Memory B cell (primary cell): ENCODE measurements at regions not wholly inside any gene's neighbourhood (a gene's known extent, or its start where the extent isn't known, plus 50 kb on each side); places are given as distances from the start of the nearest gene placed in this dataset.

Source experiments
- ATAC-seq: fragments of 150-1000 bp; cut with Tn5 transposase; 2 replicates; pipeline ENCODE4 v1.10.0; 2021; ENCODE audit warnings: low read depth, mild to moderate bottlenecking, moderate library complexity
- DNase-seq, 2 donors: peaks; one replicate each; pipeline ENCODE4 v3.0.0; 2022; ENCODE audit warnings: low spot score in 2 of 2
- H3K27ac Mint-ChIP-seq: one replicate; pipeline ENCODE4 v1.8.0; 2022; ENCODE audit warnings: mild to moderate bottlenecking, moderate library complexity, mixed read lengths
- H3K27me3 Mint-ChIP-seq: one replicate; pipeline ENCODE4 v1.8.0; 2022; ENCODE audit warnings: mixed read lengths
- H3K36me3 Mint-ChIP-seq: one replicate; pipeline ENCODE4 v1.8.0; 2022; ENCODE audit warnings: mild to moderate bottlenecking, mixed read lengths
- H3K4me1 Mint-ChIP-seq: one replicate; pipeline ENCODE4 v1.8.0; 2022; ENCODE audit warnings: mixed read lengths
- H3K4me3 Mint-ChIP-seq: one replicate; pipeline ENCODE4 v1.8.0; 2022; ENCODE audit warnings: mild to moderate bottlenecking, moderate library complexity, mixed read lengths
- H3K9me3 Mint-ChIP-seq: one replicate; pipeline ENCODE4 v1.8.0; 2022; ENCODE audit warnings: mixed read lengths

DNA sequence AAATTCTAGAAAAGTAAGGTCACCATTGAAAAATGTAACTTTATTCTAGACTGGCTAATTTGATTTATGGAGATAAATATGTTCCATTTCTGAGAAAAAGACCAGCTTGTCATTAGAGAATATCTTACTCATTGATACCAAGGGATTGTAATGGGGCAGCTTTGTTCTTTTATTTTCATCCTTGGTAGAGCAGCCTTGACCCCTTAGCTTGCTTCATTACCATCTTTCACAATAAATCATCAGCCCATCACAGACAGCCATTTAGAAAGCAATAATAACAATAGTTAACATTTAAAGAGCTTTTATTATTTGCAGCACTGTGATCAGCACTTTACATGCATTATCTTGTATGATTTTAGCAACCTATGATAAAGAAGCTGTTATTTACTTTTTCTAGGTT is 253.6 kb downstream of the C3orf38 start:
- no peaks in the 10 kb centered on the region for H3K36me3 Mint-ChIP-seq
- H3K9me3 Mint-ChIP-seq: peaks cover 1% of the 10 kb centered on the region

GRCh38 chr3:88408097-88408496 is 258.3 kb downstream of the C3orf38 start:
- no peaks in the 10 kb centered on the region for H3K36me3 Mint-ChIP-seq
- ATAC-seq: no peak

More for the DNA sequence above, 253.6 kb downstream of the C3orf38 start:
- DNase-seq: no peak
- no peak overlapping the region for H3K4me3 Mint-ChIP-seq
- H3K27ac Mint-ChIP-seq: no peak overlapping the region
- ATAC-seq: no peak
- H3K4me1 Mint-ChIP-seq: no peaks in the 10 kb centered on the region
- no peaks in the 10 kb centered on the region for H3K27me3 Mint-ChIP-seq

GRCh38 chr3:88408935-88409334 is 259.2 kb downstream of the C3orf38 start:
- ATAC-seq (no peak), DNase-seq (no peak)
- H3K9me3 Mint-ChIP-seq: peaks cover 1% of the 10 kb centered on the region
- H3K4me1 Mint-ChIP-seq: no peaks in the 10 kb centered on the region
- H3K36me3 Mint-ChIP-seq: no peaks in the 10 kb centered on the region
- no peak overlapping the region for H3K27ac Mint-ChIP-seq
- H3K27me3 Mint-ChIP-seq: no peaks in the 10 kb centered on the region
- no peak overlapping the region for H3K4me3 Mint-ChIP-seq

More at GRCh38 chr3:88408097-88408496, 258.3 kb downstream of the C3orf38 start:
- no peaks in the 10 kb centered on the region for H3K4me1 Mint-ChIP-seq
- H3K9me3 Mint-ChIP-seq: peaks cover 1% of the 10 kb centered on the region
- no peak overlapping the region for H3K4me3 Mint-ChIP-seq
- no peak for DNase-seq
- H3K27ac Mint-ChIP-seq: no peak overlapping the region
- H3K27me3 Mint-ChIP-seq: no peaks in the 10 kb centered on the region

GRCh38 chr3:88410259-88410658 is 260.5 kb downstream of the C3orf38 start:
- ATAC-seq: no peak
- H3K27ac Mint-ChIP-seq: no peak overlapping the region
- DNase-seq: no peak
- H3K36me3 Mint-ChIP-seq: no peaks in the 10 kb centered on the region
- H3K27me3 Mint-ChIP-seq: no peaks in the 10 kb centered on the region
- peaks cover 1% of the 10 kb centered on the region for H3K9me3 Mint-ChIP-seq
- H3K4me3 Mint-ChIP-seq: no peak overlapping the region
- H3K4me1 Mint-ChIP-seq: no peaks in the 10 kb centered on the region

DNA sequence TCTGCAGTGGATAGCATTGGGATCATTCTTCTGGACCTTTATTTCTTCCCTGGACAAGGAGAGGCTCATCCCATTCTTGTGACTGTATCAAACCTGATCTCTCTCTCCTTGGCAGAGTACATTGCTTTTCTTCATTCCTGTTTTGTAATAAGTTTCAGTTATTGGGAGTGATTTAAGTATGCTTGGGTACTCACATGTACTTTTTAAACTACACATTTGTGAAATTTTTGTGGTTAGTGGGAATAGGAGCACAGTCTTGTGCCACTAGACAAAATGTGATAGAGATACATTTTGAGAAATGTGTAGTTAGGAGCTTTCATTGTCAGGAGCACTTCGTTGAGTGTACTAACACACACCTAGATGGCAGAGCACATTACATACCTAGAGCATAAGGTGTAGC is 262.6 kb downstream of the C3orf38 start:
- Mint-ChIP-seq H3K4me3 (no peak overlapping the region), H3K36me3 (no peaks in the 10 kb centered on the region), H3K4me1 (peaks cover 4% of the 10 kb centered on the region), H3K27me3 (no peaks in the 10 kb centered on the region), H3K27ac (no peak overlapping the region), H3K9me3 (no peaks in the 10 kb centered on the region)
- ATAC-seq (no peak), DNase-seq (no peak)

- Mint-ChIP-seq H3K27me3 (no peaks in the 10 kb centered on the region), H3K9me3 (no peaks in the 10 kb centered on the region), H3K4me1 (peaks cover 4% of the 10 kb centered on the region), H3K4me3 (no peak overlapping the region), H3K36me3 (no peaks in the 10 kb centered on the region), H3K27ac (no peak overlapping the region)
- no peak for DNase-seq
- ATAC-seq: no peak
Measured at GRCh38 chr3:88416436-88416835, 266.7 kb downstream of the C3orf38 start.

- H3K9me3 Mint-ChIP-seq: no peaks in the 10 kb centered on the region
- H3K4me1 Mint-ChIP-seq: peaks cover 4% of the 10 kb centered on the region
- no peak overlapping the region for H3K27ac Mint-ChIP-seq
- no peaks in the 10 kb centered on the region for H3K36me3 Mint-ChIP-seq
- H3K27me3 Mint-ChIP-seq: no peaks in the 10 kb centered on the region
- ATAC-seq (no peak), DNase-seq (no peak)
- no peak overlapping the region for H3K4me3 Mint-ChIP-seq
Measured at GRCh38 chr3:88418219-88418618, 268.5 kb downstream of the C3orf38 start.

DNA sequence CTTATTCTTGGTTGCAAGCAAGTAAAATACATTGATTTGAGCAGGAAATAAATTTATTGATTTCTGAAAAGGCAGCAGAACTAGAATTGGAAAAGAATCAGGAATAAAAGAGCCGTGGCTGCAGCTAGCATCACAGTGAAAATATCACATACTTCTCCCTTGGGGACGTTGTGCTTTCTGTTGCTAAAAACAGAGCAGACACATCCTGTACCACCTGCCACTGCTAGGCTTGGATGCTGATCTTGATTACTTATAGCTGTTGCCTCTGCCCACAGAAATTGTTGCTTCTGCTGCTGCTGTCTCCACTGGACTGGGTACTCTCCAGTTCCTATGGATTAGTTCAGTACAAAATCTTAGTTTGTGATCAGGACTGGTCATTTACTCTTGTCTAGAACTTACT is 283.8 kb downstream of the C3orf38 start:
- Mint-ChIP-seq H3K27ac (peak overlapping the region; percentile 86), H3K36me3 (no peaks in the 10 kb centered on the region), H3K9me3 (peaks cover 1% of the 10 kb centered on the region), H3K4me1 (peaks cover 20% of the 10 kb centered on the region), H3K4me3 (peak overlapping the region; percentile 54), H3K27me3 (no peaks in the 10 kb centered on the region)
- DNase-seq (peak; percentile 13 to 25), ATAC-seq (peak; percentile 97)

DNA sequence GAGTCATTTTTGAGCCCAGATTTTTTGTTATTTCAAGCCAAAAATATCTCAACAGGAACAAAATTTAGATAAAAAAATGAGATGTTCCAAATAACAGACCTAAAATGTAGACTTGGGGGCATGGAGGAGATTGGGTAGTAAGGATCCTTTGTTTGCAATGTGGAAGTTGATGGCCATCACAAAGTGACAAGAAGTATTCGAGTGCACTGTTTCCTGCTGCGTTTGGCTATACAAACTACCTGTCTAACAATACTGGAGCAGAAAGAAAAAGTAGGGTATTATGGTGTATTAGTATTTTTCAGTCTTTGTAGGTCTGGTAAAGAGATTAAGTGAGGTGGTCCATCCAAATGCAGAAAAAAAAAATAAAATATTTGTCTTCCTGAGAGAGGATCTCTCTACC is 284.2 kb downstream of the C3orf38 start:
- DNase-seq: no peak
- Mint-ChIP-seq H3K9me3 (peaks cover 3% of the 10 kb centered on the region), H3K27ac (peak overlapping the region; percentile 86), H3K36me3 (no peaks in the 10 kb centered on the region), H3K27me3 (no peaks in the 10 kb centered on the region), H3K4me3 (peak overlapping the region; percentile 54), H3K4me1 (peaks cover 24% of the 10 kb centered on the region)
- peak; percentile 33 for ATAC-seq

- Mint-ChIP-seq H3K9me3 (peaks cover 4% of the 10 kb centered on the region), H3K4me3 (peak overlapping the region; percentile 37), H3K27ac (peak overlapping the region; percentile 58), H3K27me3 (no peaks in the 10 kb centered on the region), H3K36me3 (no peaks in the 10 kb centered on the region), H3K4me1 (peaks cover 14% of the 10 kb centered on the region)
- DNase-seq (no peak), ATAC-seq (peak; percentile 70)
Measured at GRCh38 chr3:88440701-88441100, 290.9 kb downstream of the C3orf38 start.

DNA sequence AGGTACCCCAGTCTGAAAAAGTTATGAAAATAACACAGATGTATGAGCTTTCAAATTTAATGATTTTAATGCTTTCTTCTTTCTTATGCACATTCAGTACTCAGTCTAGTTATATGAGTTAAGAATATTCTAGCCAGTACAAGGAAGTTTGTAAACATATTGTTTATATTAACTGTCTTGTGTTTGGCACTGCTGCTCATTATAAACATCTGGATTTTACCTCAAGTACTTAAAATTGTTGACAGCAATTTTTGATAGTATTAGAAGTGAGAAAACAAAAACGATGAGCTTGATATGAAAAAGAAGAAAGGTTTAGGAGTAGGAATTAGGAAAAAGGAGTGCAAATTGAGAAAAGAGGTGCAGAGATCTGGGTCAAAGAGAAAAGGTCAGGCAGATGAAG is 293.3 kb downstream of the C3orf38 start:
- Mint-ChIP-seq H3K4me1 (peaks cover 15% of the 10 kb centered on the region), H3K9me3 (peaks cover 7% of the 10 kb centered on the region), H3K4me3 (no peak overlapping the region), H3K27me3 (no peaks in the 10 kb centered on the region), H3K27ac (no peak overlapping the region), H3K36me3 (no peaks in the 10 kb centered on the region)
- ATAC-seq (no peak), DNase-seq (no peak)

GRCh38 chr3:88444251-88444650 is 294.5 kb downstream of the C3orf38 start:
- H3K4me1 Mint-ChIP-seq: peaks cover 11% of the 10 kb centered on the region
- DNase-seq (no peak), ATAC-seq (no peak)
- H3K27me3 Mint-ChIP-seq: no peaks in the 10 kb centered on the region
- peaks cover 3% of the 10 kb centered on the region for H3K9me3 Mint-ChIP-seq
- no peak overlapping the region for H3K27ac Mint-ChIP-seq
- no peaks in the 10 kb centered on the region for H3K36me3 Mint-ChIP-seq
- H3K4me3 Mint-ChIP-seq: no peak overlapping the region

- H3K9me3 Mint-ChIP-seq: peaks cover 1% of the 10 kb centered on the region
- H3K27me3 Mint-ChIP-seq: no peaks in the 10 kb centered on the region
- H3K4me3 Mint-ChIP-seq: no peak overlapping the region
- no peaks in the 10 kb centered on the region for H3K36me3 Mint-ChIP-seq
- peaks cover 2% of the 10 kb centered on the region for H3K4me1 Mint-ChIP-seq
- DNase-seq (no peak), ATAC-seq (no peak)
- H3K27ac Mint-ChIP-seq: no peak overlapping the region
Measured at GRCh38 chr3:88452228-88452627, 302.5 kb downstream of the C3orf38 start.

DNA sequence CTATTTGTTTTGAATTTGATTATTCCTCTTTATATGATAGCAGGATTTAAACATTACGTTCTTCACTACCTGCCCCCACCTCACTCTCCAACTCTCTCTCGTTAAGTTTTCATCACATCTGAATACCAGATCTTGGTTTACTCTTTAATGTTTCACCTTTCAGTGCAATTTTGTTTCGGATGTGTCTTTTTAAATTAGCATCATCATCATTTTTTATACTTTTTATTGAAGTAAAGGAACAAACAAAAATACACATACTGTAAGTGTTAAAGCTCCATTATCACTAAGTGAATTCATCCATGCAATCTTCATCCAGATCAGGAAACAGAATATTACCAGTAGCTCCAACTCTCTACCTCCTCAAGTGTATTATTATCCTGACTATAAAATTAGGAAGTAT is 310.6 kb downstream of the C3orf38 start:
- Mint-ChIP-seq H3K4me1 (no peaks in the 10 kb centered on the region), H3K4me3 (no peak overlapping the region), H3K36me3 (no peaks in the 10 kb centered on the region), H3K27ac (no peak overlapping the region), H3K27me3 (no peaks in the 10 kb centered on the region), H3K9me3 (peaks cover 1% of the 10 kb centered on the region)
- ATAC-seq (no peak), DNase-seq (no peak)

- Mint-ChIP-seq H3K9me3 (peaks cover 1% of the 10 kb centered on the region), H3K4me3 (no peak overlapping the region), H3K36me3 (peaks cover 1% of the 10 kb centered on the region), H3K27me3 (no peaks in the 10 kb centered on the region), H3K27ac (no peak overlapping the region), H3K4me1 (peaks cover 3% of the 10 kb centered on the region)
- no peak for DNase-seq
- ATAC-seq: no peak
Measured at GRCh38 chr3:88462230-88462629, 312.5 kb downstream of the C3orf38 start.
